ENCODE measurements at regions not wholly inside any gene's neighbourhood (a gene's known extent, or its start where the extent isn't known, plus 50 kb on each side); places are given as distances from the start of the nearest gene placed in this dataset.
A peak's percentile ranks its signal among the peaks of the same experiment; 100 is the strongest.
"Not testable (repeated sequence)": the region's sequence is repeated elsewhere in the genome, so short reads cannot be mapped to it uniquely, and the experiment has no call there.

DNA sequence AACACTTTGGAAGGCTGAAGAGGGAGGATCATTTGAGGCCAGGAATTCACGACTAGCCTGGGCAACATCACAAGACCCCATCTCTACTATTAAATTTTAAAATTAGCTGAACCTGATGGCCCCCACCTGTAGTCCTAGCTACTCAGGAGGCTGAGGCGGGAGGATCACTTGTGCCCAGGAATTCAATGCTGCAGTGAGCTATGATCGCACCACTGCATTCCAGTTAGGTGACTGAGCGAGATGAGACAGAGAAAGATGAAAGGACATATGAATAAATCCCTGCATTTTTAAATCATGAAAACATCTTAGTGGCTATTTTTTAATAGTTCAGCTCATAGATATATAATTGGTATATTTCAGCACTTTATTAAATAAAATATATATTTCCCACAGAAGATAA, 93.8 kb downstream of the GPR63 start:
- DNase-seq (ENCODE audit: low read depth): peak; percentile 20

GRCh38 chr6:96742702-96743101, 94.6 kb downstream of the GPR63 start:
- no peak for DNase-seq (ENCODE audit: low read depth)

- DNase-seq (ENCODE audit: low read depth): no peak
These were observed 101.9 kb downstream of the GPR63 start for GRCh38 chr6:96735332-96735731.

DNA sequence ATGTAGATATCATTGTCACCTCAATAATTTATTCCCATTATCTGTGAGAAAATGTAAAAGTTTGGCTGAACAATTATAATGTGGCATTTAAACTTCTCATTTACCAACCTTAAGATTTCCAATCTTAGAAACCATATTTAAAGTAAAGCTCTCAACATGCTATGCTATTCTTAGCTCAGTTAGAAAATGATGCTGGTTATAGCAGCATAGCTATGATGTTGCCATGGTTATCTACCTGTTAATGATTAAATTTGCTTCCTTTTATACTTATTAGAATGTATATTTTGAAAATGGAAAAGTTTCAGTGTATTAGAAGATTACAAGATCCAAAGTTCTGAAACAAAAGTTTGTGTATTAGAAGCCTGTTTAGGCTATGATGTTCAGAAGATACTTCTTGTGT, 110.1 kb downstream of the GPR63 start:
- DNase-seq (ENCODE audit: low read depth): no peak

DNA sequence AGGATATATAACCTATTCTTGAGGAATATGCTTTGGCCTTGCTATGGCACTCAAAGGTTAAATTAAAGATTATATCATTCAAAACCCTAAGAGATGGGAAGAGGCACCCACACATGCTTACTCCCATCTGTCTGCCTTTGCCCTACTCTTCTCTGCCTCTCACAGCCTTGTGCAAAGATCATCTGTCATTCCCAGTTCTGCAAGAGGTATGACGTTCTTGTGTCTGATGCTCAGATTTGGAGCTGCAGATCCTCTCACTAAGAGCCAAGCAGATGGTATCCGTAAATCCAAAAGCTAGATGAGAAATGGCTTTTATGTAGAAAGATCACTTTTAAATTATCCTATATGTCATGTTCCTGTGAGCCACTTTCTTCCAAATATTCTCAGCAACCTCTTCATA, 112.0 kb downstream of the GPR63 start:
- DNase-seq (ENCODE audit: low read depth): no peak

GRCh38 chr6:96724641-96725040, 112.6 kb downstream of the GPR63 start:
- no peak for DNase-seq (ENCODE audit: low read depth)

DNA sequence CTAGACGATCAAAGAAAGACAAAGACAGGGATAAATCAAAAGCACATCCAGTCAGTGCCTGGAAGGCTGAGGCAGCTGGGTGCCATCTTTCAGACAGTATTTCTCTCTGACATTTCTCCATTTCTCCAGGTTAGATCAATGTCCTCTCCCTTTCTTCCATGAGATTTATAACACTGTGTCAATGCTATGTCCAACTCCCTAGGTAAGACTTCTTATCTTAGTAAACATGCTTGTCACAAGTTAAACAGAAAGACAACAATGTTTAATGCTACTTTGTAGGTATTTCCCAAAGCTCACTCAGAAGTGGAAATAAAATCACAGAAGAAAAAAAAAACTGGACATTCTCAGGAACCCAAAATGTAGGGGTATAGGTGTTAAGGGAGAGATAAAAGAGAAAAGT, 113.9 kb downstream of the GPR63 start:
- DNase-seq (ENCODE audit: low read depth): no peak

GRCh38 chr6:96721227-96721626, 116.0 kb downstream of the GPR63 start:
- DNase-seq (ENCODE audit: low read depth): no peak

GRCh38 chr6:96716221-96716620, 121.1 kb downstream of the GPR63 start:
- no peak for DNase-seq (ENCODE audit: low read depth)

DNA sequence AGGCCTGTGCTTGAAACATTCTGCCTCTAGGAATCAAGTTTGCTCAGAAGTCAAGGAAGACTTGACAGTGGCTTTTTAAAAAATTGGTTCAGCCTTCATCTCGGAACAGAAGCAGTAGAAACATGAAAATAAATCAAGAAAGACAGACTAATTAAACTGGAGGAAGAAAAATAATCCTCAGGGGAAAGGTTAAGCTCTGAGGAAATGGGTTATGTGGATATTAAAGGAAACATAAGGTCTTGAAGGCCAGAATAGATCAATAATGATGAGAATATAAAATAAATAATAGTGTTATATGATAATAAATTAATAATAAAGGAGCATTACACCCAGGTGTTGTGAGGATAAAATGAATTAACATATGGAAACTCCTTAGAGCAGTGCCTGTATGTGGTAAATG, 121.7 kb downstream of the GPR63 start:
- DNase-seq (ENCODE audit: low read depth): no peak

GRCh38 chr6:96704713-96705112, 132.6 kb downstream of the GPR63 start:
- DNase-seq (ENCODE audit: low read depth): no peak

- no peak for DNase-seq (ENCODE audit: low read depth)
These were observed 134.7 kb downstream of the GPR63 start for GRCh38 chr6:96702626-96703025.

- DNase-seq (ENCODE audit: low read depth): no peak
These were observed 136.4 kb downstream of the GPR63 start for GRCh38 chr6:96700915-96701314.

DNA sequence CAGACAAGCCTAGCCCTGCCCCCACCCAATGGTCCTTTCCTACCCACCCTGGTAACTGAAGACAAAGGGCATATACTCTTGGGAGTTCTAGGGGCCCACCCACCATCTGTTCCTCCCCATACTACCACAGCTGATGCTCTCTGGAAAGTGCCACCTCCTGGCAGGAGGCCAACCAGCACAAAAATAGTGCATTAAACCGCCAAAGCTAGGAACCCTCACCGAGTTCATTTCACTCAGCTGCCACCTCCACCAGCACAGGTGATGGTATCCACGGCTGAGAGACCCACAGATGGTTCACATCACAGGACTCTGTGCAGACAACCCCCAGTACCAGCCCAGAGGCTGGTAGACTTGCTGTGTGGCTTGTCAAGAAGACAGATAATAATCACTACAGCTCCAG, 131.5 kb downstream of the FHL5 start:
- DNase-seq (ENCODE audit: low read depth): not testable (repeated sequence)

- no peak for DNase-seq (ENCODE audit: low read depth)
These were observed 124.2 kb downstream of the FHL5 start for GRCh38 chr6:96687121-96687520.

GRCh38 chr6:96685702-96686101, 122.8 kb downstream of the FHL5 start:
- no peak for DNase-seq (ENCODE audit: low read depth)

DNA sequence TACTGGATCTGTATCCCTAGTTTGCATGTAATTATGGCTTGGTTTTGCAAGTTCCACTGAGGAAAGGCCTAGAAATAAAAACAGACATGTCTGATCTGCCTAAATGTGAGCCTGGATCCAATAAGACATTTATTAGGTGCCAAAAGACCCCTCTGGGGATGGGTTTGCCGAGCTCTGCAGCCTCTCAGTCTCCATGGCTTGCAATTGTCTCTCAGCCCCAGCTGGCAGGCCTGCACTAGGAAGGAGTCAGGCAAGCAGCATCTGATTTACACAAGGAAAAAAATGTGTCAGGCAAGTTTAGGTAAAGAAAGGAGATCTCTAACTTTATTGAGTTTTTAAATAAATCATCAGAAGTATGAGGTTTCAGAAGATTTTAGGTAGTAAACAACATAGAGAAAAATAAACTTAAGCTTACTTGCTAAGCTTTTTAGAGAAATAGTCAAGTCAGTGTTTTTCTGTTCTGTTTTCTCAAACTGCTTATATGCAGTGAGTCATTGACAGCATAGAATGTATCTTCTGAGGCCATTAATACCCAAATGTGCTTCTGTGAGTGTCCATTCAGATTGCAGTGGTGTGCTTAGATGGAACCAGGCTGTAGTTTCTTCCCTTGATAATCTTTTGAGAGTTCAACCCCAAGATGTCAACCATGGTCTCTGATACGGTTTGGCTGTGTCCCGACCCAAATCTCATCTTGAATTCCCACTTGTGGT, 121.0 kb downstream of the FHL5 start:
- DNase-seq (ENCODE audit: low read depth): no peak

- DNase-seq (ENCODE audit: low read depth): no peak
These were observed 119.1 kb downstream of the FHL5 start for GRCh38 chr6:96682017-96682416.

- DNase-seq (ENCODE audit: low read depth): no peak
These were observed 112.7 kb downstream of the FHL5 start for GRCh38 chr6:96675597-96675996.
